GM23338 (cell line): ENCODE measurements at regions not wholly inside any gene's neighbourhood (a gene's known extent, or its start where the extent isn't known, plus 50 kb on each side); places are given as distances from the start of the nearest gene placed in this dataset.

ENCODE experiments used
- ATAC-seq: fragments of 200-7000 bp; cut with Tn5 transposase; 3 replicates; pipeline ENCODE4 v1.9.1; 2020
- DNase-seq: peaks from one replicate; pipeline ENCODE4 v3.0.0-alpha.2; 2015; ENCODE audit warnings: low spot score
- H2AFZ ChIP-seq: fragments of 200-600 bp; sonication (generic); 2 replicates; pipeline ENCODE4 v1.8.0; 2016; ENCODE audit warnings: antibody characterized with exemption, mild to moderate bottlenecking, moderate library complexity
- H3F3A ChIP-seq: fragments of 200-600 bp; sonication (generic); replicated peaks from 2 replicates; pipeline ENCODE4 v1.8.0; 2017; ENCODE audit warnings: antibody characterized with exemption, mixed run types, low read depth
- H3K27ac ChIP-seq: fragments of 200-600 bp; sonication (generic); 2 replicates; pipeline ENCODE4 v1.6.1; 2016; ENCODE audit warnings: low read depth
- H3K27me3 ChIP-seq: fragments of 200-600 bp; sonication (generic); 2 replicates; pipeline ENCODE4 v1.8.0; 2016; ENCODE audit warnings: mild to moderate bottlenecking, mixed run types, moderate library complexity; ENCODE audit not compliant: insufficient read depth
- H3K36me3 ChIP-seq: fragments of 200-600 bp; sonication (generic); 2 replicates; pipeline ENCODE4 v1.8.0; 2016; ENCODE audit warnings: mild to moderate bottlenecking; ENCODE audit not compliant: insufficient read depth
- H3K4me1 ChIP-seq: fragments of 200-600 bp; sonication (generic); 2 replicates; pipeline ENCODE4 v1.8.0; 2016; ENCODE audit warnings: mild to moderate bottlenecking, moderate library complexity; ENCODE audit not compliant: insufficient read depth
- H3K4me2 ChIP-seq: fragments of 200-600 bp; sonication (generic); 2 replicates; pipeline ENCODE4 v1.7.1; 2017; ENCODE audit warnings: mixed run types
- H3K4me3 ChIP-seq: fragments of 200-600 bp; sonication (generic); 2 replicates; pipeline ENCODE4 v1.6.1; 2016; ENCODE audit warnings: mixed run types
- H3K79me2 ChIP-seq: fragments of 200-600 bp; sonication (generic); replicated peaks from 2 replicates; pipeline ENCODE4 v1.8.0; 2017; ENCODE audit warnings: mild to moderate bottlenecking; ENCODE audit not compliant: insufficient read depth
- H3K9me2 ChIP-seq: fragments of 200-600 bp; sonication (generic); 2 replicates; pipeline ENCODE4 v1.8.0; 2017; ENCODE audit not compliant: insufficient read depth
- H4K20me1 ChIP-seq: fragments of 200-600 bp; sonication (generic); replicated peaks from 2 replicates; pipeline ENCODE4 v1.8.0; 2017; ENCODE audit warnings: mild to moderate bottlenecking; ENCODE audit not compliant: insufficient read depth
- H3K27ac Mint-ChIP-seq: 2 replicates; pipeline ENCODE4 v1.8.0; 2020; ENCODE audit warnings: inconsistent platforms, mild to moderate bottlenecking, moderate library complexity, mixed read lengths
- H3K27me3 Mint-ChIP-seq: 3 replicates; pipeline ENCODE4 v1.8.0; 2022; ENCODE audit warnings: low read depth, mild to moderate bottlenecking, moderate library complexity, mixed read lengths, inconsistent platforms; ENCODE audit not compliant: insufficient read depth, poor library complexity
- H3K36me3 Mint-ChIP-seq: 3 replicates; pipeline ENCODE4 v1.8.0; 2021; ENCODE audit warnings: low read depth, mild to moderate bottlenecking, inconsistent platforms, moderate library complexity, mixed read lengths
- H3K4me1 Mint-ChIP-seq: 3 replicates; pipeline ENCODE4 v1.8.0; 2020; ENCODE audit warnings: mild to moderate bottlenecking, inconsistent platforms, mixed read lengths
- H3K4me3 Mint-ChIP-seq: 3 replicates; pipeline ENCODE4 v1.8.0; 2021; ENCODE audit warnings: moderate library complexity, mild to moderate bottlenecking, inconsistent platforms, mixed read lengths
- H3K9me3 Mint-ChIP-seq: 3 replicates; pipeline ENCODE4 v1.8.0; 2020; ENCODE audit warnings: moderate library complexity, mild to moderate bottlenecking, inconsistent platforms, mixed read lengths
- CREB1 ChIP-seq: fragments of 250-450 bp; sonication (Bioruptor Pico); IDR thresholded peaks from 2 replicates; pipeline ENCODE4 v1.5.0; 2020; ENCODE audit warnings: low read depth, mild to moderate bottlenecking, moderate library complexity
- CTCF ChIP-seq, 2 experiments: fragments of 200-600 bp in 1 of 2; sonication (generic) in 1 of 2; conservative IDR thresholded peaks; 2 replicates each; pipeline versions ENCODE4 v1.5.1 to v1.6.1; 2016 to 2017; ENCODE audit warnings: antibody characterized with exemption in 2 of 2, low read depth in 2 of 2, mild to moderate bottlenecking in 2 of 2, moderate library complexity in 1 of 2
- ETS1 ChIP-seq: IDR thresholded peaks from 2 replicates; pipeline ENCODE4 v1.6.1; 2016; ENCODE audit warnings: antibody characterized with exemption
- EZH2 ChIP-seq: fragments of 200-600 bp; sonication (generic); IDR thresholded peaks from one replicate; pipeline ENCODE4 v1.8.0; 2017; ENCODE audit warnings: antibody characterized with exemption, mild to moderate bottlenecking, low read depth; ENCODE audit not compliant: unreplicated experiment
- EZH2phosphoT487 ChIP-seq: fragments of 200-600 bp; sonication (generic); IDR thresholded peaks from one replicate; pipeline ENCODE4 v1.8.1; 2018; ENCODE audit warnings: antibody characterized with exemption; ENCODE audit not compliant: unreplicated experiment
- JUNB ChIP-seq: IDR thresholded peaks from one replicate; pipeline ENCODE4 v1.6.1; 2016; ENCODE audit warnings: antibody characterized with exemption; ENCODE audit not compliant: unreplicated experiment
- NANOG ChIP-seq: IDR thresholded peaks from 2 replicates; pipeline ENCODE4 v1.6.1; 2016; ENCODE audit warnings: antibody characterized with exemption, borderline replicate concordance
- POLR2AphosphoS5 ChIP-seq: IDR thresholded peaks from 2 replicates; pipeline ENCODE4 v1.6.1; 2016; ENCODE audit warnings: antibody characterized with exemption, low read depth
- REST ChIP-seq: IDR thresholded peaks from one replicate; pipeline ENCODE4 v1.6.1; 2018; ENCODE audit warnings: antibody characterized with exemption; ENCODE audit not compliant: unreplicated experiment
- STAT1 ChIP-seq: IDR thresholded peaks from one replicate; pipeline ENCODE4 v1.6.1; 2016; ENCODE audit warnings: antibody characterized with exemption; ENCODE audit not compliant: unreplicated experiment
- ZNF114 ChIP-seq: fragments of 250-450 bp; sonication (Bioruptor Pico); IDR thresholded peaks from 2 replicates; pipeline ENCODE4 v1.5.0; 2020; ENCODE audit warnings: mild to moderate bottlenecking, moderate library complexity
- ZNF331 ChIP-seq: fragments of 250-450 bp; sonication (Bioruptor Pico); IDR thresholded peaks from 2 replicates; pipeline ENCODE4 v1.5.0; 2020; ENCODE audit warnings: low read depth, mild to moderate bottlenecking, moderate library complexity
- ZNF462 ChIP-seq: fragments of 250-450 bp; sonication (Bioruptor Pico); IDR thresholded peaks from 2 replicates; pipeline ENCODE4 v1.5.0; 2020; ENCODE audit warnings: mild to moderate bottlenecking, moderate library complexity

GRCh38 chr14:56413721-56414120 is 165.9 kb upstream of the TMEM260 start:
- TF ChIP-seq EZH2phosphoT487 (no peak), ZNF462 (CRISPR knock-in tag) (no peak), ZNF331 (no peak), JUNB (no peak), NANOG (no peak), STAT1 (no peak), REST (no peak), ETS1 (no peak), CTCF (conservative IDR thresholded peaks at IDR 0.05; ENCODE audit: low read depth in 2 of 2) (no peak), POLR2AphosphoS5 (no peak), CREB1 (no peak), ZNF114 (CRISPR knock-in tag) (no peak), EZH2 (no peak)
- no peaks in the 10 kb centered on the region for H4K20me1 ChIP-seq
- peaks cover 24% of the 10 kb centered on the region for H3K9me2 ChIP-seq
- Mint-ChIP-seq H3K27ac (no peak overlapping the region), H3K4me1 (no peaks in the 10 kb centered on the region), H3K36me3 (no peaks in the 10 kb centered on the region), H3K9me3 (peaks cover 2% of the 10 kb centered on the region; the same call in 2 of the 3 replicates), H3K27me3 (peaks cover 2% of the 10 kb centered on the region), H3K4me3 (no peak overlapping the region)
- H2AFZ ChIP-seq = no peak overlapping the region
- no peaks in the 10 kb centered on the region for H3K27me3 ChIP-seq
- H3K36me3 ChIP-seq = no peaks in the 10 kb centered on the region
- H3K27ac ChIP-seq = no peak overlapping the region
- DNase-seq (no peak), ATAC-seq (no peak)
- no peaks in the 10 kb centered on the region for H3K79me2 ChIP-seq
- H3K4me3 ChIP-seq = no peak overlapping the region
- no peaks in the 10 kb centered on the region for H3F3A ChIP-seq
- H3K4me1 ChIP-seq = no peaks in the 10 kb centered on the region
- H3K4me2 ChIP-seq = no peak overlapping the region
